Smooth muscle cell (in vitro differentiated cells): ENCODE measurements at regions not wholly inside any gene's neighbourhood (a gene's known extent, or its start where the extent isn't known, plus 50 kb on each side); places are given as distances from the start of the nearest gene placed in this dataset.
"Not testable (repeated sequence)": the region's sequence is repeated elsewhere in the genome, so short reads cannot be mapped to it uniquely, and the experiment has no call there.

Experiments
- DNase-seq: peaks from one replicate; lab custom pipeline; 2025; ENCODE audit not compliant: unreplicated experiment; lab: John Stamatoyannopoulos, UW
- H2AFZ ChIP-seq: fragments of 200-600 bp; sonication (generic); 2 replicates; pipeline ENCODE4 v1.6.0; 2016; ENCODE audit warnings: antibody characterized with exemption, low read depth, mild to moderate bottlenecking
- H3F3A ChIP-seq: fragments of 200-600 bp; sonication (generic); 2 replicates; pipeline ENCODE4 v1.6.0; 2017; ENCODE audit warnings: antibody characterized with exemption, low read depth
- H3K27ac ChIP-seq: fragments of 200-600 bp; sonication (generic); 2 replicates; pipeline ENCODE4 v1.5.1; 2016; ENCODE audit warnings: low read depth, mild to moderate bottlenecking
- H3K27me3 ChIP-seq: fragments of 200-600 bp; sonication (generic); 2 replicates; pipeline ENCODE4 v1.6.1; 2016; ENCODE audit warnings: low read depth, mild to moderate bottlenecking
- H3K36me3 ChIP-seq: fragments of 200-600 bp; sonication (generic); 2 replicates; pipeline ENCODE4 v1.5.1; 2016; ENCODE audit warnings: low read depth
- H3K4me1 ChIP-seq: fragments of 200-600 bp; sonication (generic); 2 replicates; pipeline ENCODE4 v1.5.1; 2016; ENCODE audit warnings: low read depth
- H3K4me2 ChIP-seq: fragments of 200-600 bp; sonication (generic); 2 replicates; pipeline ENCODE4 v1.6.0; 2016; ENCODE audit warnings: mild to moderate bottlenecking
- H3K4me3 ChIP-seq: fragments of 200-600 bp; sonication (generic); 2 replicates; pipeline ENCODE4 v1.5.1; 2016; ENCODE audit warnings: mild to moderate bottlenecking
- H3K79me2 ChIP-seq: fragments of 200-600 bp; sonication (generic); 2 replicates; pipeline ENCODE4 v1.6.0; 2016; ENCODE audit warnings: low read depth, mild to moderate bottlenecking
- H3K9ac ChIP-seq: fragments of 200-600 bp; sonication (generic); 2 replicates; pipeline ENCODE4 v1.6.0; 2016; ENCODE audit warnings: low read depth
- H3K9me3 ChIP-seq: fragments of 200-600 bp; sonication (generic); replicated peaks from 2 replicates; pipeline ENCODE4 v1.5.1; 2016; ENCODE audit warnings: low read depth
- H4K20me1 ChIP-seq: fragments of 200-600 bp; sonication (generic); 2 replicates; pipeline ENCODE4 v1.6.0; 2016; ENCODE audit warnings: low read depth
- CTCF ChIP-seq: fragments of 200-600 bp; sonication (generic); IDR thresholded peaks from 2 replicates; pipeline ENCODE4 v1.5.1; 2017; ENCODE audit warnings: borderline replicate concordance, mild to moderate bottlenecking, antibody characterized with exemption; ENCODE audit not compliant: insufficient read depth, poor library complexity, severe bottlenecking
- WGBS: methylation state at CpG from one replicate; pipeline ENCODE4 v1.1.7; 2016; ENCODE audit warnings: low lambda C conversion rate; 5-methylcytosine and 5-hydroxymethylcytosine counted together

- Histone ChIP-seq H3K4me2 (no peak overlapping the region), H3K27ac (no peak overlapping the region), H3F3A (no peaks in the 10 kb centered on the region), H2AFZ (no peak overlapping the region), H3K4me1 (no peaks in the 10 kb centered on the region), H3K4me3 (no peak overlapping the region), H3K27me3 (no peaks in the 10 kb centered on the region), H3K36me3 (no peaks in the 10 kb centered on the region), H3K9me3 (no peaks in the 10 kb centered on the region), H3K9ac (no peak overlapping the region), H3K79me2 (no peaks in the 10 kb centered on the region), H4K20me1 (no peaks in the 10 kb centered on the region)
- no peak for TF ChIP-seq CTCF
- no peak for DNase-seq
- 26% methylated on average over 1 of the region's 1 CpG for WGBS
Measured at GRCh38 chr9:83116026-83116425, 53.1 kb upstream of the RASEF start.

GRCh38 chr9:83113445-83113844 lies 50.5 kb upstream of the RASEF start:
- H3K79me2 ChIP-seq, H3K9me3 ChIP-seq, DNase-seq, H3K36me3 ChIP-seq, H3K4me2 ChIP-seq, H2AFZ ChIP-seq, H3K9ac ChIP-seq, H3K4me3 ChIP-seq, H3F3A ChIP-seq, H4K20me1 ChIP-seq, H3K27me3 ChIP-seq, H3K27ac ChIP-seq, H3K4me1 ChIP-seq: not testable (repeated sequence)
- WGBS = 86% methylated on average over 6 of the region's 6 CpGs
